A549 (cell line): ENCODE measurements at regions not wholly inside any gene's neighbourhood (a gene's known extent, or its start where the extent isn't known, plus 50 kb on each side); places are given as distances from the start of the nearest gene placed in this dataset.
A peak's percentile ranks its signal among the peaks of the same experiment; 100 is the strongest.

Experiments
- ATAC-seq, 2 experiments: fragments of 200-7000 bp in 1 of 2; fragments of >200 bp in 1 of 2; cut with Nextera tagmentation in 1 of 2; cut with Tn5 transposase in 1 of 2; 3 replicates each; pipeline versions ENCODE4 v1.8.0 to v1.9.1; 2018 to 2020; ENCODE audit warnings: mild to moderate bottlenecking in 1 of 2, moderate library complexity in 1 of 2
- CTCF ChIA-PET: fragments of 300-600 bp; sonication (Branson Sonifier 250); formaldehyde crosslinking; extraction: SDS; loops from one replicate; lab custom pipeline; 2021; ENCODE audit warnings: antibody characterized with exemption, inconsistent platforms; lab: Yijun Ruan, JAX
- POLR2A ChIA-PET: fragments of 350-600 bp; formaldehyde crosslinking; extraction: SDS; loops from one replicate; lab custom pipeline; 2021; ENCODE audit warnings: antibody characterized with exemption, inconsistent platforms; lab: Yijun Ruan, JAX
- DNase-seq, 2 experiments: peaks; one replicate each; pipeline versions ENCODE4 v3.0.0 to v3.0.0-alpha.2; 2011 to 2016; ENCODE audit warnings: low read depth in 1 of 2, low spot score in 1 of 2
- FAIRE-seq: peaks from 2 replicates; lab custom pipeline; 2011; peaks lifted over from hg19 to GRCh38; lab: Jason Lieb, UNC
- H3K27ac ChIP-seq, 2 experiments: fragments of >200 bp; sonication (Bioruptor Twin); formaldehyde crosslinking; 3 replicates each; pipeline ENCODE4 v1.5.1; 2016 to 2017
- H3K4me1 ChIP-seq: fragments of >200 bp; sonication (Bioruptor Twin); formaldehyde crosslinking; 3 replicates; pipeline ENCODE4 v1.6.1; 2016
- H3K4me2 ChIP-seq: fragments of >200 bp; sonication (Bioruptor Twin); formaldehyde crosslinking; 3 replicates; pipeline ENCODE4 v1.6.1; 2016
- H3K4me3 ChIP-seq: fragments of >200 bp; sonication (Bioruptor Twin); formaldehyde crosslinking; 3 replicates; pipeline ENCODE4 v1.5.1; 2016
- H3K9me3 ChIP-seq: fragments of >200 bp; sonication (Bioruptor Twin); formaldehyde crosslinking; 3 replicates; pipeline ENCODE4 v1.6.1; 2016
- CBX2 ChIP-seq: fragments of 200-600 bp; sonication (generic); IDR thresholded peaks from 2 replicates; pipeline ENCODE4 v1.6.1; 2016; ENCODE audit warnings: low read depth, mild to moderate bottlenecking, borderline replicate concordance
- CEBPB ChIP-seq, 2 experiments: fragments of >200 bp in 1 of 2; sonication (Bioruptor Twin) in 1 of 2; formaldehyde crosslinking in 1 of 2; IDR thresholded peaks; 2 replicates each; pipeline ENCODE4 v1.6.1; 2012 to 2016
- EHF ChIP-seq: fragments of 250-450 bp; sonication (Bioruptor Pico); IDR thresholded peaks from 2 replicates; pipeline ENCODE4 v1.5.0; 2020; ENCODE audit warnings: mild to moderate bottlenecking
- EHMT2 ChIP-seq: fragments of 200-600 bp; sonication (generic); IDR thresholded peaks from 2 replicates; pipeline ENCODE4 v1.6.1; 2016; ENCODE audit warnings: antibody characterized with exemption, low read depth, mild to moderate bottlenecking, moderate library complexity
- FOSB ChIP-seq: fragments of 250-450 bp; sonication (Bioruptor Pico); IDR thresholded peaks from 2 replicates; pipeline ENCODE4 v1.5.0; 2020; ENCODE audit warnings: mild to moderate bottlenecking, moderate library complexity
- HDAC2 ChIP-seq: fragments of 200-600 bp; sonication (generic); IDR thresholded peaks from 2 replicates; pipeline ENCODE4 v1.6.1; 2016
- KDM5A ChIP-seq: fragments of 200-600 bp; sonication (generic); IDR thresholded peaks from 2 replicates; pipeline ENCODE4 v1.6.1; 2016; ENCODE audit warnings: antibody characterized with exemption, mild to moderate bottlenecking
- PBX3 ChIP-seq: IDR thresholded peaks from 2 replicates; pipeline ENCODE4 v1.6.1; 2012
- PHF8 ChIP-seq: fragments of 200-600 bp; sonication (generic); IDR thresholded peaks from 2 replicates; pipeline ENCODE4 v1.6.1; 2016; ENCODE audit warnings: low read depth, mild to moderate bottlenecking, antibody characterized with exemption, moderate library complexity, borderline replicate concordance
- RAD21 ChIP-seq, 2 experiments: fragments of >200 bp in 1 of 2; sonication (Bioruptor Twin) in 1 of 2; formaldehyde crosslinking in 1 of 2; IDR thresholded peaks in 1 of 2; conservative IDR thresholded peaks in 1 of 2; 2 replicates in 1 of 2; 3 replicates in 1 of 2; pipeline ENCODE4 v1.6.1; 2012 to 2018; ENCODE audit warnings: inconsistent platforms in 1 of 2
- RCOR1 ChIP-seq: fragments of 150-350 bp; IDR thresholded peaks from 2 replicates; pipeline ENCODE4 v1.6.1; 2014; ENCODE audit warnings: antibody characterized with exemption, low read length, low read depth
- SMC3 ChIP-seq: fragments of >200 bp; sonication (Bioruptor Twin); formaldehyde crosslinking; IDR thresholded peaks from 3 replicates; pipeline ENCODE4 v1.6.1; 2018; ENCODE audit warnings: inconsistent platforms
- TFCP2L1 ChIP-seq: fragments of 250-450 bp; sonication (Bioruptor Pico); IDR thresholded peaks from 2 replicates; pipeline ENCODE4 v1.5.0; 2021; ENCODE audit warnings: mild to moderate bottlenecking
- TP53 ChIP-seq: fragments of 250-450 bp; sonication (Bioruptor Pico); IDR thresholded peaks from 2 replicates; pipeline ENCODE4 v1.5.0; 2021; ENCODE audit warnings: mild to moderate bottlenecking, moderate library complexity
- WGBS: methylation state at CpG from one replicate; pipeline ENCODE4 v1.1.6; 2017; ENCODE audit errors: missing lambda C conversion rate; 5-methylcytosine and 5-hydroxymethylcytosine counted together
- TF ChIP-seq, protein P1 (sequence below): fragments of >200 bp; sonication (Bioruptor Twin); formaldehyde crosslinking; IDR thresholded peaks from 3 replicates; pipeline ENCODE4 v1.6.1; 2016
- TF ChIP-seq, protein P2 (sequence below): IDR thresholded peaks from 2 replicates; pipeline ENCODE4 v1.6.1; 2012; ENCODE audit warnings: low read depth, borderline replicate concordance
- TF ChIP-seq, protein P3 (sequence below): fragments of 250-450 bp; sonication (Bioruptor Pico); IDR thresholded peaks from 2 replicates; pipeline ENCODE4 v1.5.0; 2021; ENCODE audit warnings: mild to moderate bottlenecking, moderate library complexity, borderline replicate concordance

GRCh38 chr1:59057211-59057694, 239.6 kb upstream of the FGGY start:
- Histone ChIP-seq H3K9me3 (no peaks in the 10 kb centered on the region), H3K4me3 (no peak overlapping the region), H3K27ac (peak overlapping the region in 1 of 2 experiments; percentile 61; a peak in 3 of 6 replicates), H3K4me2 (peak overlapping the region; percentile 38), H3K4me1 (peaks cover 20% of the 10 kb centered on the region)
- TF ChIP-seq EHF (no peak), RCOR1 (no peak), CEBPB (IDR thresholded peaks at IDR 0.05) (peak in 1 of 2 experiments; percentile 75; a peak in 1 of 4 replicates), KDM5A (no peak), TP53 (no peak), CBX2 (no peak), EHMT2 (no peak), SMC3 (no peak), PHF8 (no peak), PBX3 (0 out of 2 replicates have a peak, but pooled peaks have one; percentile 19), TFCP2L1 (no peak), HDAC2 (no peak), RAD21 (conservative IDR thresholded peaks at IDR 0.05 in 1 of 2, IDR thresholded peaks at IDR 0.05 in 1 of 2) (0 out of 5 replicates have a peak, but pooled peaks of 1 of the 2 experiments have one; percentile 9)
- TF ChIP-seq, protein P1, sequence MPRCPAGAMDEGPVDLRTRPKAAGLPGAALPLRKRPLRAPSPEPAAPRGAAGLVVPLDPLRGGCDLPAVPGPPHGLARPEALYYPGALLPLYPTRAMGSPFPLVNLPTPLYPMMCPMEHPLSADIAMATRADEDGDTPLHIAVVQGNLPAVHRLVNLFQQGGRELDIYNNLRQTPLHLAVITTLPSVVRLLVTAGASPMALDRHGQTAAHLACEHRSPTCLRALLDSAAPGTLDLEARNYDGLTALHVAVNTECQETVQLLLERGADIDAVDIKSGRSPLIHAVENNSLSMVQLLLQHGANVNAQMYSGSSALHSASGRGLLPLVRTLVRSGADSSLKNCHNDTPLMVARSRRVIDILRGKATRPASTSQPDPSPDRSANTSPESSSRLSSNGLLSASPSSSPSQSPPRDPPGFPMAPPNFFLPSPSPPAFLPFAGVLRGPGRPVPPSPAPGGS = no peak
- TF ChIP-seq, protein P2, sequence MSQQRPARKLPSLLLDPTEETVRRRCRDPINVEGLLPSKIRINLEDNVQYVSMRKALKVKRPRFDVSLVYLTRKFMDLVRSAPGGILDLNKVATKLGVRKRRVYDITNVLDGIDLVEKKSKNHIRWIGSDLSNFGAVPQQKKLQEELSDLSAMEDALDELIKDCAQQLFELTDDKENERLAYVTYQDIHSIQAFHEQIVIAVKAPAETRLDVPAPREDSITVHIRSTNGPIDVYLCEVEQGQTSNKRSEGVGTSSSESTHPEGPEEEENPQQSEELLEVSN = no peak
- TF ChIP-seq, protein P3, sequence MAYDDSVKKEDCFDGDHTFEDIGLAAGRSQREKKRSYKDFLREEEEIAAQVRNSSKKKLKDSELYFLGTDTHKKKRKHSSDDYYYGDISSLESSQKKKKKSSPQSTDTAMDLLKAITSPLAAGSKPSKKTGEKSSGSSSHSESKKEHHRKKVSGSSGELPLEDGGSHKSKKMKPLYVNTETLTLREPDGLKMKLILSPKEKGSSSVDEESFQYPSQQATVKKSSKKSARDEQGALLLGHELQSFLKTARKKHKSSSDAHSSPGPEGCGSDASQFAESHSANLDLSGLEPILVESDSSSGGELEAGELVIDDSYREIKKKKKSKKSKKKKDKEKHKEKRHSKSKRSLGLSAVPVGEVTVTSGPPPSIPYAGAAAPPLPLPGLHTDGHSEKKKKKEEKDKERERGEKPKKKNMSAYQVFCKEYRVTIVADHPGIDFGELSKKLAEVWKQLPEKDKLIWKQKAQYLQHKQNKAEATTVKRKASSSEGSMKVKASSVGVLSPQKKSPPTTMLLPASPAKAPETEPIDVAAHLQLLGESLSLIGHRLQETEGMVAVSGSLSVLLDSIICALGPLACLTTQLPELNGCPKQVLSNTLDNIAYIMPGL (CRISPR knock-in tag) = no peak
- ChIA-PET POLR2A (no interaction called here), CTCF (interaction anchor here (1.0 kb wide), 1 partner anchor 13 kb away, joined by 3 read pairs; no protein-coding TSS in a partner anchor)
- peak; percentile 43 to 68 for DNase-seq
- peak; percentile 83 to 92 for ATAC-seq
- 44% methylated on average over 6 of the region's 6 CpGs for WGBS
- FAIRE-seq = no peak

GRCh38 chr1:59057796-59058195, 239.1 kb upstream of the FGGY start:
- H3K4me1 ChIP-seq = peaks cover 25% of the 10 kb centered on the region
- peak overlapping the region in 1 of 2 experiments; percentile 61; a peak in 3 of 6 replicates for H3K27ac ChIP-seq
- H3K4me2 ChIP-seq = peak overlapping the region; percentile 38; the same call in 1 of the 3 replicates
- ChIA-PET CTCF (interaction anchor here (1.0 kb wide), 1 partner anchor 14 kb away, joined by 3 read pairs; no protein-coding TSS in a partner anchor), POLR2A (no interaction called here)
- no peak overlapping the region for H3K4me3 ChIP-seq
- FAIRE-seq (no peak), DNase-seq (no peak), ATAC-seq (no peak)
- whole genome bisulfite sequencing = 93% methylated on average over 3 of the region's 3 CpGs
- H3K9me3 ChIP-seq = no peaks in the 10 kb centered on the region
- TF ChIP-seq CEBPB (IDR thresholded peaks at IDR 0.05) (peak in 1 of 2 experiments; percentile 41; a peak in 1 of 4 replicates), FOSB (no peak), HDAC2 (no peak)
